ENCODE measurements at regions not wholly inside any gene's neighbourhood (a gene's known extent, or its start where the extent isn't known, plus 50 kb on each side); places are given as distances from the start of the nearest gene placed in this dataset.

- no peaks in the 10 kb centered on the region for H3K79me2 ChIP-seq (replicated peaks; ENCODE audit: insufficient read depth, low read length)
- H2AFZ ChIP-seq (ENCODE audit: low read depth, low read length) = no peak overlapping the region
- TF ChIP-seq RAD21 (conservative IDR thresholded peaks at IDR 0.05) = no peak
- TF ChIP-seq EZH2 (IDR thresholded peaks at IDR 0.05; ENCODE audit: borderline replicate concordance, insufficient read depth, low read length, poor library complexity, severe bottlenecking) = no peak
- TF ChIP-seq CTCF (IDR thresholded peaks at IDR 0.05; ENCODE audit: poor library complexity, severe bottlenecking) = no peak
- no peak for TF ChIP-seq POLR2AphosphoS5 (IDR thresholded peaks at IDR 0.05)
- H3K4me3 ChIP-seq (ENCODE audit: low read length) = no peak overlapping the region
- H3K9me3 ChIP-seq (ENCODE audit: low read length) = no peaks in the 10 kb centered on the region
- no peaks in the 10 kb centered on the region for H3K9me2 ChIP-seq (ENCODE audit: insufficient read depth, low read length)
- no peaks in the 10 kb centered on the region for H3K27me3 ChIP-seq (ENCODE audit: insufficient read depth, low read depth, low read length)
- H3F3A ChIP-seq (ENCODE audit: insufficient read depth, low read length, poor library complexity, severe bottlenecking) = no peaks in the 10 kb centered on the region
- no peaks in the 10 kb centered on the region for H3K36me3 ChIP-seq (ENCODE audit: insufficient read depth, low read length)
- H3K9ac ChIP-seq (ENCODE audit: low read length) = no peak overlapping the region
- no peak overlapping the region for H3K27ac ChIP-seq (ENCODE audit: low read length)
- H4K20me1 ChIP-seq (ENCODE audit: insufficient read depth) = no peaks in the 10 kb centered on the region
- H3K4me2 ChIP-seq (ENCODE audit: low read length) = no peak overlapping the region
Measured at GRCh38 chr7:35333265-35333664, 79.4 kb upstream of the TBX20 start.

- H3K9me3 ChIP-seq (ENCODE audit: low read length) = no peaks in the 10 kb centered on the region
- H3K36me3 ChIP-seq (ENCODE audit: insufficient read depth, low read length) = no peaks in the 10 kb centered on the region
- H4K20me1 ChIP-seq (ENCODE audit: insufficient read depth) = no peaks in the 10 kb centered on the region
- no peaks in the 10 kb centered on the region for H3K9me2 ChIP-seq (ENCODE audit: insufficient read depth, low read length)
- H2AFZ ChIP-seq (ENCODE audit: low read depth, low read length) = no peak overlapping the region
- H3F3A ChIP-seq (ENCODE audit: insufficient read depth, low read length, poor library complexity, severe bottlenecking) = no peaks in the 10 kb centered on the region
- no peaks in the 10 kb centered on the region for H3K79me2 ChIP-seq (replicated peaks; ENCODE audit: insufficient read depth, low read length)
- no peak overlapping the region for H3K9ac ChIP-seq (ENCODE audit: low read length)
- H3K4me2 ChIP-seq (ENCODE audit: low read length) = no peak overlapping the region
- TF ChIP-seq MXI1 (conservative IDR thresholded peaks at IDR 0.05; ENCODE audit: poor library complexity, severe bottlenecking) (no peak), CTCF (IDR thresholded peaks at IDR 0.05; ENCODE audit: poor library complexity, severe bottlenecking) (no peak), TAF1 (IDR thresholded peaks at IDR 0.05; ENCODE audit: low read depth) (no peak), EP300 (conservative IDR thresholded peaks at IDR 0.05; ENCODE audit: poor library complexity, severe bottlenecking) (no peak), SMC3 (conservative IDR thresholded peaks at IDR 0.05; ENCODE audit: poor library complexity) (no peak), POLR2AphosphoS5 (IDR thresholded peaks at IDR 0.05) (no peak), EZH2 (IDR thresholded peaks at IDR 0.05; ENCODE audit: borderline replicate concordance, insufficient read depth, low read length, poor library complexity, severe bottlenecking) (no peak), RAD21 (conservative IDR thresholded peaks at IDR 0.05) (no peak)
- no peaks in the 10 kb centered on the region for H3K27me3 ChIP-seq (ENCODE audit: insufficient read depth, low read depth, low read length)
- no peak overlapping the region for H3K4me3 ChIP-seq (ENCODE audit: low read length)
- no peak overlapping the region for H3K27ac ChIP-seq (ENCODE audit: low read length)
Measured at GRCh38 chr7:35331730-35332678, 78.1 kb upstream of the TBX20 start.
